B cell (primary cell): ENCODE measurements at regions not wholly inside any gene's neighbourhood (a gene's known extent, or its start where the extent isn't known, plus 50 kb on each side); places are given as distances from the start of the nearest gene placed in this dataset.

ENCODE experiments used
- ATAC-seq: fragments of 200-7000 bp; cut with Tn5 transposase; one replicate; pipeline ENCODE4 v1.10.0; 2021; ENCODE audit warnings: low read depth, mild to moderate bottlenecking, moderate number of reproducible peaks, moderate library complexity
- CTCF ChIA-PET: fragments of 350-600 bp; sonication (Branson Sonifier 250); formaldehyde crosslinking; loops from one replicate; lab custom pipeline; 2021; ENCODE audit warnings: antibody characterized with exemption, inconsistent platforms; lab: Charles Lee
- POLR2A ChIA-PET: fragments of 350-600 bp; sonication (Branson Sonifier 250); formaldehyde crosslinking; loops from one replicate; lab custom pipeline; 2021; ENCODE audit warnings: antibody characterized with exemption; lab: Charles Lee
- DNase-seq: peaks from one replicate; pipeline ENCODE4 v3.0.0; 2013
- H2AFZ ChIP-seq: 2 replicates; pipeline ENCODE4 v1.6.1; 2012; ENCODE audit warnings: mild to moderate bottlenecking, low read depth, low read length; ENCODE audit not compliant: insufficient read depth, poor library complexity, severe bottlenecking
- H3K27ac ChIP-seq, 2 donors: 1 replicate in 1 of 2; 2 replicates in 1 of 2; pipeline ENCODE4 v1.5.1; 2012 to 2013; ENCODE audit warnings: low read length in 2 of 2, mild to moderate bottlenecking in 2 of 2, moderate library complexity in 1 of 2
- H3K27me3 ChIP-seq, 4 experiments: fragments of 200-600 bp in 1 of 4; sonication (generic) in 1 of 4; replicated peaks in 1 of 4; 1 replicate in 2 of 4; 2 replicates in 2 of 4; pipeline versions ENCODE4 v1.6.1 to v1.7.0; 2013 to 2016; ENCODE audit warnings: low read length in 3 of 4, mild to moderate bottlenecking in 2 of 4, mixed read lengths in 1 of 4, moderate library complexity in 1 of 4; ENCODE audit not compliant: insufficient read depth in 4 of 4, control insufficient read depth in 3 of 4; ENCODE audit errors: control extremely low read depth in 1 of 4
- H3K36me3 ChIP-seq, 2 experiments: replicated peaks in 1 of 2; 1 replicate in 1 of 2; 2 replicates in 1 of 2; pipeline versions ENCODE4 v1.6.1 to v1.7.1; 2013; ENCODE audit warnings: low read length in 1 of 2; ENCODE audit not compliant: insufficient read depth in 2 of 2, control insufficient read depth in 1 of 2; ENCODE audit errors: control extremely low read depth in 1 of 2, extremely low read depth in 1 of 2
- H3K4me1 ChIP-seq, 2 donors: fragments of 200-600 bp in 1 of 2; sonication (generic) in 1 of 2; 1 replicate in 1 of 2; 2 replicates in 1 of 2; pipeline versions ENCODE4 v1.5.1 to v1.6.1; 2013 to 2017; ENCODE audit warnings: low read length in 2 of 2; ENCODE audit not compliant: control insufficient read depth in 2 of 2, insufficient read depth in 2 of 2
- H3K4me2 ChIP-seq: replicated peaks from 2 replicates; pipeline ENCODE3; 2012; ENCODE audit warnings: mild to moderate bottlenecking, low read depth, low read length; ENCODE audit not compliant: poor library complexity, severe bottlenecking
- H3K4me3 ChIP-seq, 5 experiments: fragments of 200-600 bp in 1 of 5; sonication (generic) in 1 of 5; 1 replicate in 3 of 5; 2 replicates in 2 of 5; pipeline versions ENCODE4 v1.5.1 to v1.7.0; 2011 to 2016; ENCODE audit warnings: low read length in 4 of 5, mild to moderate bottlenecking in 4 of 5, low read depth in 2 of 5, control low read depth in 1 of 5, moderate library complexity in 1 of 5; ENCODE audit not compliant: insufficient read depth in 1 of 5; ENCODE audit errors: control extremely low read depth in 1 of 5, extremely low read depth in 1 of 5
- H3K79me2 ChIP-seq: fragments of 200-600 bp; sonication (generic); one replicate; pipeline ENCODE4 v1.6.0; 2016; ENCODE audit warnings: low read length; ENCODE audit not compliant: control insufficient read depth, insufficient read depth
- H3K9ac ChIP-seq: fragments of 200-600 bp; sonication (generic); 2 replicates; pipeline ENCODE4 v1.6.1; 2017; ENCODE audit warnings: mild to moderate bottlenecking, low read length, moderate library complexity
- H3K9me3 ChIP-seq, 3 donors: one replicate each; pipeline versions ENCODE4 v1.6.1 to v1.7.1; 2013; ENCODE audit warnings: low read length in 2 of 3; ENCODE audit not compliant: control insufficient read depth in 2 of 3, insufficient read depth in 1 of 3; ENCODE audit errors: control extremely low read depth in 1 of 3
- H4K20me1 ChIP-seq: 2 replicates; pipeline ENCODE4 v1.6.0; 2012; ENCODE audit warnings: mild to moderate bottlenecking, low read length; ENCODE audit not compliant: insufficient read depth, control insufficient read depth, poor library complexity, severe bottlenecking
- H3K27ac Mint-ChIP-seq: one replicate; pipeline ENCODE4 v1.8.0; 2021; ENCODE audit warnings: mixed read lengths
- H3K27me3 Mint-ChIP-seq: one replicate; pipeline ENCODE4 v1.8.0; 2021; ENCODE audit warnings: mixed read lengths
- H3K4me1 Mint-ChIP-seq: one replicate; pipeline ENCODE4 v1.8.0; 2021; ENCODE audit warnings: mixed read lengths
- H3K4me3 Mint-ChIP-seq: one replicate; pipeline ENCODE4 v1.8.0; 2021; ENCODE audit warnings: mixed read lengths
- H3K9me3 Mint-ChIP-seq: one replicate; pipeline ENCODE4 v1.8.0; 2022; ENCODE audit warnings: mixed read lengths; ENCODE audit not compliant: insufficient read depth
- EZH2 ChIP-seq: IDR thresholded peaks from 2 replicates; pipeline ENCODE4 v1.6.1; 2012; ENCODE audit warnings: borderline replicate concordance, low read depth, mild to moderate bottlenecking, moderate library complexity, low read length; ENCODE audit not compliant: insufficient read depth, poor library complexity, severe bottlenecking
- WGBS: methylation state at CpG from one replicate; pipeline ENCODE4 v1.1.5; 2013; ENCODE audit warnings: missing lambda C conversion rate; ENCODE audit not compliant: insufficient coverage; 5-methylcytosine and 5-hydroxymethylcytosine counted together
- intact Hi-C: fragments of 100-400 bp; cut with micrococcal nuclease; formaldehyde crosslinking; loops from one replicate; pipeline ENCODE4 v1.10.0; 2022
- TF ChIP-seq, protein P1 (sequence below): fragments of 200-600 bp; IDR thresholded peaks from one replicate; pipeline ENCODE4 v1.8.0; 2022; ENCODE audit warnings: antibody characterized with exemption, mild to moderate bottlenecking

DNA sequence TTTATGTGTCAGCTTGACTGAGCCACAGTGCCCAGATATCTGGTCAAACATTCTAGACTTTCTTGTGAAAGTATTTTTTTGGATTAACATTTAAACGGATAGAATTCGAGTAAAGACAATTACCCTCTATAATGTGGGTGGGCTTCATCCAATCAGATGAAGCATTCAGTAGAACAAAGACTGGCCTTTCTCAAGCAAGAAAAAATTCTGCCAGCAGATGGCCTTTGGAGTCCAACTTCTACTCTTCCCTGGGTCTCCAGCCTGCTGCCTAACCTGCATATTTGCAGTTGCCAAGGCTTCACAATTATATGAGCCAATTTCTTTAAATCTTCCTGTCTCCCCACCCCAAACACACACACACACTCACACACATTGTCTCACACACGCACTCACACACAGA lies 86.4 kb downstream of the MED10 start:
- intact Hi-C loops, result loop anchor here (2.0 to 5.0 kb wide), 2 partner anchors 235 to 453 kb away; no protein-coding TSS in a partner anchor
- ATAC-seq, result peak; percentile 28
- Mint-ChIP-seq H3K27ac (no peak overlapping the region), H3K9me3 (no peaks in the 10 kb centered on the region), H3K4me1 (no peaks in the 10 kb centered on the region), H3K4me3 (no peak overlapping the region), H3K27me3 (no peaks in the 10 kb centered on the region)
- Histone ChIP-seq H2AFZ (no peak overlapping the region), H3K9me3 (no peaks in the 10 kb centered on the region), H3K4me3 (no peak overlapping the region), H3K36me3 (no peaks in the 10 kb centered on the region), H3K9ac (no peak overlapping the region), H3K27me3 (no peaks in the 10 kb centered on the region), H3K27ac (no peak overlapping the region), H4K20me1 (no peaks in the 10 kb centered on the region), H3K4me1 (no peaks in the 10 kb centered on the region), H3K79me2 (no peaks in the 10 kb centered on the region), H3K4me2 (no peak overlapping the region)
- ChIA-PET POLR2A (no interaction called here), CTCF (no interaction called here)
- peak; percentile 19 for DNase-seq
- TF ChIP-seq EZH2, result no peak
- TF ChIP-seq, protein P1, sequence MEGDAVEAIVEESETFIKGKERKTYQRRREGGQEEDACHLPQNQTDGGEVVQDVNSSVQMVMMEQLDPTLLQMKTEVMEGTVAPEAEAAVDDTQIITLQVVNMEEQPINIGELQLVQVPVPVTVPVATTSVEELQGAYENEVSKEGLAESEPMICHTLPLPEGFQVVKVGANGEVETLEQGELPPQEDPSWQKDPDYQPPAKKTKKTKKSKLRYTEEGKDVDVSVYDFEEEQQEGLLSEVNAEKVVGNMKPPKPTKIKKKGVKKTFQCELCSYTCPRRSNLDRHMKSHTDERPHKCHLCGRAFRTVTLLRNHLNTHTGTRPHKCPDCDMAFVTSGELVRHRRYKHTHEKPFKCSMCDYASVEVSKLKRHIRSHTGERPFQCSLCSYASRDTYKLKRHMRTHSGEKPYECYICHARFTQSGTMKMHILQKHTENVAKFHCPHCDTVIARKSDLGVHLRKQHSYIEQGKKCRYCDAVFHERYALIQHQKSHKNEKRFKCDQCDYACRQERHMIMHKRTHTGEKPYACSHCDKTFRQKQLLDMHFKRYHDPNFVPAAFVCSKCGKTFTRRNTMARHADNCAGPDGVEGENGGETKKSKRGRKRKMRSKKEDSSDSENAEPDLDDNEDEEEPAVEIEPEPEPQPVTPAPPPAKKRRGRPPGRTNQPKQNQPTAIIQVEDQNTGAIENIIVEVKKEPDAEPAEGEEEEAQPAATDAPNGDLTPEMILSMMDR, result no peak
- no CpG with 5 or more reads among the region's 3 CpGs for WGBS

DNA sequence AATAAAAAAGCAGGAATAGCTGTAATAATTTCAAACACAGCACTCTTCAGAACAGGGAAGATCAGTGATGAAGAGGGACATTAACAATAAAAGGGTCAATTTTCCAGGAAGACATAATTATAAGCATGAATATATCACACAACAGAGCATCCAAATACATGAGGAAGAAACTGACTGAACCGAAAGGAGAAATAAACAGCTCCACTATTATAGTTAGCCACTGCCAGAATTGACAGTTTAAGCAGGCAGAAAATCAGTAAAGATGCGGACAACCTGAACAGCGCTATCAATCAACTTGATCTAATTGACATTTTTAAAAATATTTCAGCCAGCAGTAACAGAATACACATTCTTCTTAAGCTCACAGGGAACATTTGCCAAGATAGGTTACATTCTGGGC lies 89.1 kb downstream of the MED10 start:
- no peak for DNase-seq
- no peaks in the 10 kb centered on the region for H3K4me1 Mint-ChIP-seq
- no peak overlapping the region for H2AFZ ChIP-seq
- no peak overlapping the region for H3K27ac ChIP-seq
- no peaks in the 10 kb centered on the region for H3K4me1 ChIP-seq
- no peaks in the 10 kb centered on the region for H4K20me1 ChIP-seq
- no peak for ATAC-seq
- H3K9me3 Mint-ChIP-seq, result no peaks in the 10 kb centered on the region
- POLR2A ChIA-PET, result no interaction called here
- no peak overlapping the region for H3K9ac ChIP-seq
- intact Hi-C loops, result no loop called here
- no peaks in the 10 kb centered on the region for H3K79me2 ChIP-seq
- no peak overlapping the region for H3K4me2 ChIP-seq
- no peaks in the 10 kb centered on the region for H3K9me3 ChIP-seq
- no peaks in the 10 kb centered on the region for H3K27me3 ChIP-seq
- H3K4me3 Mint-ChIP-seq, result no peak overlapping the region
- H3K27ac Mint-ChIP-seq, result no peak overlapping the region
- no peaks in the 10 kb centered on the region for H3K27me3 Mint-ChIP-seq
- TF ChIP-seq, protein P1, result no peak
- TF ChIP-seq EZH2, result no peak
- WGBS, result 100% methylated on average over 3 of the region's 3 CpGs
- no peaks in the 10 kb centered on the region for H3K36me3 ChIP-seq
- CTCF ChIA-PET, result interaction anchor here (0.6 kb wide), 1 partner anchor 795 kb away, joined by 3 read pairs; no protein-coding TSS in a partner anchor
- H3K4me3 ChIP-seq, result no peak overlapping the region
